ENCODE measurements at regions not wholly inside any gene's neighbourhood (a gene's known extent, or its start where the extent isn't known, plus 50 kb on each side); places are given as distances from the start of the nearest gene placed in this dataset.

DNA sequence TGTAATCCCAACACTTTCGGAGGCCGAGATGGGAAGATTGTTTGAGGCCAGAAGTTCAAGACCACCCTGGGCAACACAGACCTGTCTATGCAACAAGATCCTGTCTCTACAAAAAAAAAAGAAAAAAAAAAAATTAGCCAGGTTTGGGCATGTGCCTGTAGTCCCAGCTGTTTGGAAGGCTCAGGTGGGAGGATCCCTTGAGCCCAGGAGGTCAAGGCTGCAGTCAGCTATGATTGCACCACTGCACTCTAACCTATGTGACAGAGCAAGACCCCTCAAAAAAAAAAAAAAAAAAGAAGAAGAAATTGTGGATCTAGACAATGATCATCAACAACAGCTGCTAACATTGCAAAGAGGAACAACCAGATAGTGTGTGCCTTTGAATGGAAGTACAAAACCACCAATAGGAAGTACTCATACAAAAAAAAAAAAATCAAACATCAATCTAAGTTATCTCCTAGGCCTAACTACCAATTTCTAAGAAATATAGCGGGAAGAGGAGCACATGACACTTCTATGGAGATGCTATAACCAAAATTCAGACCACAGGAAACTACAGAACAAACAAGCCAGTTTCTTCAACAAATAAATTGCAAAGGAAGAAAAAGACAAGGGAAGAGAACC, 258.7 kb downstream of the MRTFB start:
- Histone ChIP-seq H3K4me3 (ENCODE audit: control insufficient read depth in 2 of 3, extremely low read depth in 1 of 3, insufficient read depth in 2 of 3, low read depth in 1 of 3, low read length in 3 of 3) (no peak overlapping the region), H3K36me3 (ENCODE audit: control insufficient read depth in 2 of 2, extremely low read depth in 1 of 2, insufficient read depth in 2 of 2, low read length in 2 of 2) (peaks cover 9 to 21% of the 10 kb centered on the region in 2 experiments), H3K79me2 (ENCODE audit: control insufficient read depth, insufficient read depth, low read length) (peaks cover 12% of the 10 kb centered on the region), H2AFZ (ENCODE audit: control insufficient read depth, low read length) (no peak overlapping the region), H3K4me1 (ENCODE audit: control insufficient read depth, extremely low read depth, insufficient read depth, low read length) (peaks cover 3% of the 10 kb centered on the region), H4K20me1 (ENCODE audit: control insufficient read depth, extremely low read depth, insufficient read depth, low read length) (no peaks in the 10 kb centered on the region), H3K27ac (ENCODE audit: control insufficient read depth, insufficient read depth, low read length) (no peak overlapping the region), H3K4me2 (ENCODE audit: control insufficient read depth, extremely low read depth, insufficient read depth, low read depth, low read length) (no peak overlapping the region), H3K27me3 (ENCODE audit: control insufficient read depth, extremely low read depth, insufficient read depth, low read length) (no peaks in the 10 kb centered on the region), H3K9ac (ENCODE audit: control insufficient read depth, extremely low read depth, insufficient read depth, low read length) (no peak overlapping the region), H3K9me3 (ENCODE audit: control insufficient read depth, low read depth, low read length) (no peaks in the 10 kb centered on the region), H3K9me1 (ENCODE audit: control insufficient read depth, extremely low read depth, insufficient read depth, low read length) (no peaks in the 10 kb centered on the region)
- no peak for DNase-seq (ENCODE audit: low read depth, low spot score)
- no peak for FAIRE-seq
- dilution Hi-C loops (cut with MboI; ENCODE audit: extremely low pct_ligation_motif_present, low sequenced_read_pairs): no loop called here
- TF ChIP-seq EZH2 (IDR thresholded peaks at IDR 0.05; ENCODE audit: low read length): no peak
- TF ChIP-seq, protein P1, sequence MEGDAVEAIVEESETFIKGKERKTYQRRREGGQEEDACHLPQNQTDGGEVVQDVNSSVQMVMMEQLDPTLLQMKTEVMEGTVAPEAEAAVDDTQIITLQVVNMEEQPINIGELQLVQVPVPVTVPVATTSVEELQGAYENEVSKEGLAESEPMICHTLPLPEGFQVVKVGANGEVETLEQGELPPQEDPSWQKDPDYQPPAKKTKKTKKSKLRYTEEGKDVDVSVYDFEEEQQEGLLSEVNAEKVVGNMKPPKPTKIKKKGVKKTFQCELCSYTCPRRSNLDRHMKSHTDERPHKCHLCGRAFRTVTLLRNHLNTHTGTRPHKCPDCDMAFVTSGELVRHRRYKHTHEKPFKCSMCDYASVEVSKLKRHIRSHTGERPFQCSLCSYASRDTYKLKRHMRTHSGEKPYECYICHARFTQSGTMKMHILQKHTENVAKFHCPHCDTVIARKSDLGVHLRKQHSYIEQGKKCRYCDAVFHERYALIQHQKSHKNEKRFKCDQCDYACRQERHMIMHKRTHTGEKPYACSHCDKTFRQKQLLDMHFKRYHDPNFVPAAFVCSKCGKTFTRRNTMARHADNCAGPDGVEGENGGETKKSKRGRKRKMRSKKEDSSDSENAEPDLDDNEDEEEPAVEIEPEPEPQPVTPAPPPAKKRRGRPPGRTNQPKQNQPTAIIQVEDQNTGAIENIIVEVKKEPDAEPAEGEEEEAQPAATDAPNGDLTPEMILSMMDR (optimal IDR thresholded peaks at IDR 0.05 in 1 of 3, IDR thresholded peaks at IDR 0.05 in 1 of 3, conservative IDR thresholded peaks at IDR 0.05 in 1 of 3; ENCODE audit: extremely low read depth in 1 of 3, insufficient read depth in 2 of 3, low read length in 3 of 3): no peak

DNA sequence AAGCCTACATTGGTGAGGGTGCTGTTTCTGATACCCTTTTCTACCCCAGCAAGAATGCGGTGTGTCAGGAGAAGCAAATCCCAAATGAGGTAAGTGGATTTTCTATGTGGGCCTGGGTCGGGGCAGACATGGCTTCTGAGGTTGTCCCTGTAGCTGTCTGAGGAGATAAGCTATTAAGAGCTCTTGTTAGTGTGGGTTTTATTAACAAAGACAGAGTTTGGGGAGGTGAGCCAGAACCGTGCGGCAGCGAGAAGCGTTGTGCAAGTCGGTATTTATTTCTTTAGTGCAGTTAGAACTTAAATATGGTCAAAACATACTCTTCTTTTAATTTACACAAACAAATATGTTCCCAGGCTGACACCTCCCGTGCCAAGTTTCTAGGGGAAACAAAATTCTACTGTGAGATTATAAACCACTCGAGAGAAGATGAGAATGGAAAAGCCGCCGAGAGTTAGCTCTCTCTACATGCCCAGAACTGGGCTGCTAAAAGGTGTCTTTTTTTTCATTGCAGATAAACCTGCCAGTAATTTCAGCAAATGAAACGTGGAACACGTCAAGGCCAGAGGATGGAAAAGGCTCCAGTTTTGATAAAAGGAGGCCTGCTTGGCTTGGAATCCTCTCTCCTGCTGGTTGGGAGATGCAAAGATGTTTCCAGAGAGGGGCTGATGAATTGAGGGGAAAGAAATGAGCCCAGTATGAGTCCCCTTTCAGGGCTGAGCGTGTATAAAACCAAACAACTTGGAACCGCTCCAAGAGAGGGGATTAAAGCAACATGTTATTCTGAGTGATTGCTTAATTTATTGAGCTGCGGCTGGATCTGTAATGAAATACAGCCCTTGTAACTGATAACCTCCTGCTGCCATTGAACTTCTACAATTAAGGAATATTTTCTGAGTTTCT, 254.6 kb downstream of the MRTFB start:
- dilution Hi-C loops (cut with MboI; ENCODE audit: extremely low pct_ligation_motif_present, low sequenced_read_pairs): no loop called here
- Histone ChIP-seq H3K9me3 (ENCODE audit: control insufficient read depth, low read depth, low read length) (no peaks in the 10 kb centered on the region), H3K4me1 (ENCODE audit: control insufficient read depth, extremely low read depth, insufficient read depth, low read length) (peaks cover 1% of the 10 kb centered on the region), H3K4me3 (ENCODE audit: control insufficient read depth in 2 of 3, extremely low read depth in 1 of 3, insufficient read depth in 2 of 3, low read depth in 1 of 3, low read length in 3 of 3) (no peak overlapping the region), H3K4me2 (ENCODE audit: control insufficient read depth, extremely low read depth, insufficient read depth, low read depth, low read length) (no peak overlapping the region), H4K20me1 (ENCODE audit: control insufficient read depth, extremely low read depth, insufficient read depth, low read length) (peaks cover 5% of the 10 kb centered on the region), H3K9ac (ENCODE audit: control insufficient read depth, extremely low read depth, insufficient read depth, low read length) (no peak overlapping the region), H3K79me2 (ENCODE audit: control insufficient read depth, insufficient read depth, low read length) (peaks cover 47% of the 10 kb centered on the region), H3K27ac (ENCODE audit: control insufficient read depth, insufficient read depth, low read length) (no peak overlapping the region), H3K9me1 (ENCODE audit: control insufficient read depth, extremely low read depth, insufficient read depth, low read length) (no peaks in the 10 kb centered on the region), H3K36me3 (ENCODE audit: control insufficient read depth in 2 of 2, extremely low read depth in 1 of 2, insufficient read depth in 2 of 2, low read length in 2 of 2) (peaks cover 16 to 29% of the 10 kb centered on the region in 2 experiments), H2AFZ (ENCODE audit: control insufficient read depth, low read length) (no peak overlapping the region), H3K27me3 (ENCODE audit: control insufficient read depth, extremely low read depth, insufficient read depth, low read length) (no peaks in the 10 kb centered on the region)
- no peak for FAIRE-seq
- DNase-seq (ENCODE audit: low read depth, low spot score): no peak
- no peak for TF ChIP-seq EZH2 (IDR thresholded peaks at IDR 0.05; ENCODE audit: low read length)
- TF ChIP-seq, protein P1 (optimal IDR thresholded peaks at IDR 0.05 in 1 of 3, IDR thresholded peaks at IDR 0.05 in 1 of 3, conservative IDR thresholded peaks at IDR 0.05 in 1 of 3; ENCODE audit: extremely low read depth in 1 of 3, insufficient read depth in 2 of 3, low read length in 3 of 3): no peak
